ENCODE measurements at regions not wholly inside any gene's neighbourhood (a gene's known extent, or its start where the extent isn't known, plus 50 kb on each side); places are given as distances from the start of the nearest gene placed in this dataset.

DNA sequence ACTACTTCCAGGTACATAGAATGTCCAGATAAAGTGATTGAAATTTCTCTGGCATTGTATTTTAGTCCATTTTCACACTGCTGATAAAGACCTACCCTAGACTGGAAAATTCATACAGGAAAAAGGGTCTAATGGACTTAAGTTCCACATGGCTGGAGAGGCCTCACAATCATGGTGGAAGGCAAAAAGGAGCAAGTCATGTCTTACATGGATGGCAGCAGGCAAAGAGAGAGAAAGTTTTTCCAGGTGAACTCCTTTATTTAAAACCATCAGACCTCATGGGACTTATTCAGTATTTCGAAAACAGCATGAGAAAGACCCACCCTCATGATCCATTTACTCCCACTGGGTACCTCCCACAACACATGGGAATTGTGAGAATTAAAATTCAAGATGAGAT is 1359.7 kb upstream of the RAG2 start:
- Histone ChIP-seq H3K27ac (no peak overlapping the region), H3K9me3 (no peaks in the 10 kb centered on the region), H3K4me1 (no peaks in the 10 kb centered on the region), H3K4me3 (replicated peaks in 1 of 3) (no peak overlapping the region), H3K36me3 (no peaks in the 10 kb centered on the region), H3K27me3 (no peaks in the 10 kb centered on the region)
- no peak for DNase-seq
- TF ChIP-seq, protein P1, sequence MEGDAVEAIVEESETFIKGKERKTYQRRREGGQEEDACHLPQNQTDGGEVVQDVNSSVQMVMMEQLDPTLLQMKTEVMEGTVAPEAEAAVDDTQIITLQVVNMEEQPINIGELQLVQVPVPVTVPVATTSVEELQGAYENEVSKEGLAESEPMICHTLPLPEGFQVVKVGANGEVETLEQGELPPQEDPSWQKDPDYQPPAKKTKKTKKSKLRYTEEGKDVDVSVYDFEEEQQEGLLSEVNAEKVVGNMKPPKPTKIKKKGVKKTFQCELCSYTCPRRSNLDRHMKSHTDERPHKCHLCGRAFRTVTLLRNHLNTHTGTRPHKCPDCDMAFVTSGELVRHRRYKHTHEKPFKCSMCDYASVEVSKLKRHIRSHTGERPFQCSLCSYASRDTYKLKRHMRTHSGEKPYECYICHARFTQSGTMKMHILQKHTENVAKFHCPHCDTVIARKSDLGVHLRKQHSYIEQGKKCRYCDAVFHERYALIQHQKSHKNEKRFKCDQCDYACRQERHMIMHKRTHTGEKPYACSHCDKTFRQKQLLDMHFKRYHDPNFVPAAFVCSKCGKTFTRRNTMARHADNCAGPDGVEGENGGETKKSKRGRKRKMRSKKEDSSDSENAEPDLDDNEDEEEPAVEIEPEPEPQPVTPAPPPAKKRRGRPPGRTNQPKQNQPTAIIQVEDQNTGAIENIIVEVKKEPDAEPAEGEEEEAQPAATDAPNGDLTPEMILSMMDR (IDR thresholded peaks at IDR 0.05) = no peak
- TF ChIP-seq POLR2A (IDR thresholded peaks at IDR 0.05) = no peak
- intact Hi-C loops (cut with DNase I) = no loop called here
- 75 to 81% methylated on average over 1 of the region's 1 CpG for WGBS, 2 donors

DNA sequence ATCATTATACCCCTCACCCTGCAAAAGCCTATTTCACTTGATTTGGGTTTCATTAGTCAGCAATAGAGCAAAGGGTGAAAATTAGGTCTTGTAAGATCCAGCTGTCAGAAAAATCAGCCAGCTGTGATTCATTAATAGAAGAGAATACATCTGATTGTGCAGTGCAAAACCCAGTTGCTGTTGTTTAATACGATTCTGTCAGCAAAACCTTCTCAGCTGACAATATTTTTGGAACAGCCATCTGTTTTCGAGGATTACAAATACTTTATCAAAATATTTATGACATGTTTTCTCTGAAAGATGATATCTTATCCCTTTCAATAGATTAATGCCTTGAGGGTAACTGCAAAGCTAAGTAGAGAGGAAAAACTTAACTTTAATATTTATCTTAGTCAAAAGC is 1354.0 kb upstream of the RAG2 start:
- WGBS, 2 donors = 70 to 80% methylated on average over 2 of the region's 2 CpGs
- TF ChIP-seq, protein P1 (IDR thresholded peaks at IDR 0.05) = no peak
- TF ChIP-seq POLR2A (IDR thresholded peaks at IDR 0.05) = no peak

DNA sequence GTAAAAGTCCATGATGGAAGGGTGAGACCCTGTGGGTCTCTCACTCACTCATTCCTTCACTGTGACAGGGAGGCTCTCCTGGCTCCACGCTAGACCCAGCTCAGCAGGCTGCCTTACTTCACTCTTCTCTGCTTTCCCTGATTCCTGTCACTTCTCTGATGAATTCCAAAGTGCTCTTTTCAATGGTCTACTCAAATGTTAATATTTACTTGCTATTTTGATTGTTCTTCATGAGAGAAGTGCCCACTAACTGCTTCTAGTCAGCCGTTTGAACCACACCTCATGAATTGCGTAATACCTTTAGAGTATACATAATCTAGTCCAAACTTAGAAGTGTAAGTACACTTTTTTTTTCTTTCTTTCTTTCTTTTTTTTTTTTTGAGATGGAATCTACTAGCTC is 1350.2 kb upstream of the RAG2 start:
- Histone ChIP-seq H3K4me1 (no peaks in the 10 kb centered on the region), H3K27me3 (no peaks in the 10 kb centered on the region), H3K36me3 (no peaks in the 10 kb centered on the region), H3K9me3 (no peaks in the 10 kb centered on the region), H3K4me3 (replicated peaks in 1 of 3) (no peak overlapping the region), H3K27ac (no peak overlapping the region)
- DNase-seq = no peak
- 65 to 72% methylated on average over 3 of the region's 3 CpGs for WGBS, 2 donors
- intact Hi-C loops (cut with DNase I) = no loop called here
- TF ChIP-seq POLR2A (IDR thresholded peaks at IDR 0.05) = no peak
- TF ChIP-seq, protein P1 (IDR thresholded peaks at IDR 0.05) = no peak

More for the DNA sequence above, 1354.0 kb upstream of the RAG2 start:
- intact Hi-C loops (cut with DNase I) = no loop called here
- Histone ChIP-seq H3K27me3 (no peaks in the 10 kb centered on the region), H3K36me3 (no peaks in the 10 kb centered on the region), H3K4me3 (replicated peaks in 1 of 3) (no peak overlapping the region), H3K27ac (no peak overlapping the region), H3K9me3 (no peaks in the 10 kb centered on the region), H3K4me1 (no peaks in the 10 kb centered on the region)
- DNase-seq = no peak

DNA sequence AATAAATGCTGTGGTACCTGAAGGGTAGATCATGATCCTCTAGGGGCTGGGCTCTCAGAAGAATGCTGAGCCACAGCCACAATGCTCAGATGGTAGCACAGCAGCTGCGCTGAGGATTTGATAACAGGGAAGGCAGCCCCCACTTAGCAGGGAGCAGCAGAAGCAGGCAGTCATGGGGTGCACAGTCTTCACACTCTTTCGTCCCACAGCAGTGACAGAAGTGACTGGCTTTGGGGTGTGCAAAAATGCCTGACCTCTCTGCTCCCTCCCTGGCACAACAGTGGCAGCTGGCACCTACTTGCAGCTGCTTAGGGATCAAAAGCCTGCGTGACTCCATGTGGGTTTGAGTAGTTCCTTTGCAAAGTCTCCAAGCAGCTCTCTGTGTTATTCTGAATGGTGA is 1349.8 kb upstream of the RAG2 start:
- H3K36me3 ChIP-seq = no peaks in the 10 kb centered on the region
- H3K4me3 ChIP-seq (replicated peaks in 1 of 3) = no peak overlapping the region
- H3K4me1 ChIP-seq = no peaks in the 10 kb centered on the region
- no peaks in the 10 kb centered on the region for H3K9me3 ChIP-seq
- no peak overlapping the region for H3K27ac ChIP-seq
- intact Hi-C loops (cut with DNase I) = no loop called here
- 96 to 100% methylated on average over 3 of the region's 3 CpGs for WGBS, 2 donors
- TF ChIP-seq, protein P1 (IDR thresholded peaks at IDR 0.05) = no peak
- TF ChIP-seq POLR2A (IDR thresholded peaks at IDR 0.05) = no peak
- DNase-seq = no peak
- no peaks in the 10 kb centered on the region for H3K27me3 ChIP-seq

DNA sequence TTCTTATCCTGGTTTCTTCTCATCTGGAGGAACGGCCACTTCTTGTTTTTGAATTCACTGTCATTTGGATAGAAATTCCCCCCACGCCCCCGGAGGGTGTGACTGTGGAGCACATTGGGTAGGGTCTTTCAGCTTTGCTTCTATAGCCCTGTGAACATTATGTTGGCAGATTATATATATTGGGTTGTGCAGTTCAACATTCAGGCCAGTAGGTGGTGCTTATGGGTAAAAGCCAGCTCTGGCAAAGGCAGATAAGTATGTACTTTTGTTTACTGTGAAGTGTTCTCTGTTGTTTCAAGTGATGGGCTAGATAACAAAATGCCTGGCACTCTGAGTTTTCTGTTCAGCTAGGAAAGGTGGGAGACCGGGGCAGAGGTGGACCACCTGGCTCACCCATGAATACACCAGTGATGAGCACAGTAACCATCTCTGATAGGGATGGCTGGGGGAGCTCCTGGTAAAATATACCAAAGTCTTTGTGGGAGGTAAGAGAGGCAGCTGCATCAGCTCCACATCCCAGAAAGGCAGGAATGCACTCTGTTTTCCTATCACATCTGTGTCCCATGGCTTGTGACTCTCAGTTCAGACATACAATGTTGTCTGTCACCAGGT is 1348.2 kb upstream of the RAG2 start:
- H3K4me1 ChIP-seq = no peaks in the 10 kb centered on the region
- no peak overlapping the region for H3K27ac ChIP-seq
- DNase-seq = peak; percentile 18 to 38
- TF ChIP-seq POLR2A (IDR thresholded peaks at IDR 0.05) = no peak
- TF ChIP-seq, protein P1 (IDR thresholded peaks at IDR 0.05) = peak; percentile 44 to 73 (median 58)
- H3K36me3 ChIP-seq = no peaks in the 10 kb centered on the region
- no peak overlapping the region for H3K4me3 ChIP-seq (replicated peaks in 1 of 3)
- intact Hi-C loops (cut with DNase I) = no loop called here
- WGBS, 2 donors = 55 to 64% methylated on average over 4 of the region's 4 CpGs
- no peaks in the 10 kb centered on the region for H3K9me3 ChIP-seq
- no peaks in the 10 kb centered on the region for H3K27me3 ChIP-seq
